K562 (cell line): ENCODE measurements at regions not wholly inside any gene's neighbourhood (a gene's known extent, or its start where the extent isn't known, plus 50 kb on each side); places are given as distances from the start of the nearest gene placed in this dataset.
A peak's percentile ranks its signal among the peaks of the same experiment; 100 is the strongest.

Experiments
- ATAC-seq: fragments of 200-7000 bp; cut with Tn5 transposase; 3 replicates; pipeline ENCODE4 v1.9.1; 2020; ENCODE audit warnings: moderate library complexity
- BruUV-seq: library from RNA; stranded (reverse); fragments of 400-500 nt; replicated peaks from 2 replicates; lab custom pipeline; 2021; lab: Mats Ljungman, UMichigan
- CTCF ChIA-PET: fragments of 300-600 bp; formaldehyde crosslinking; extraction: SDS; loops from one replicate; lab custom pipeline; 2021; ENCODE audit warnings: low intra/inter-chr PET ratio; lab: Yijun Ruan, JAX
- POLR2A ChIA-PET: fragments of 300-600, 350-650 bp; sonication (Branson Sonifier 250); formaldehyde crosslinking; extraction: SDS; loops from one replicate; lab custom pipeline; 2021; ENCODE audit warnings: antibody characterized with exemption, inconsistent platforms; lab: Yijun Ruan, JAX
- DNase-seq, 4 experiments: peaks; one replicate each; pipeline versions ENCODE4 v3.0.0 to v3.0.0-alpha.2; 2011 to 2018; ENCODE audit warnings: low spot score in 3 of 4, mixed read lengths in 3 of 4; ENCODE audit errors: extremely low read depth in 1 of 4
- FAIRE-seq: peaks from 2 replicates; lab custom pipeline; 2011; peaks lifted over from hg19 to GRCh38; lab: Jason Lieb, UNC
- H2AFZ ChIP-seq: 2 replicates; pipeline ENCODE4 v1.6.0; 2011; ENCODE audit warnings: low read depth, low read length, control low read depth, inconsistent platforms
- H3K27ac ChIP-seq: fragments of 200-600 bp; 3 replicates; pipeline ENCODE4 v1.8.0; 2011; ENCODE audit warnings: low read depth, mild to moderate bottlenecking, control low read depth, inconsistent platforms, low read length, moderate library complexity, mixed read lengths; ENCODE audit errors: extremely low read depth
- H3K27me3 ChIP-seq, 2 experiments: fragments of 300-600 bp in 1 of 2; 2 replicates in 1 of 2; 3 replicates in 1 of 2; pipeline versions ENCODE4 v1.6.0 to v1.8.0; 2011; ENCODE audit warnings: inconsistent platforms in 2 of 2, low read length in 2 of 2, mild to moderate bottlenecking in 1 of 2, mixed read lengths in 1 of 2, moderate library complexity in 1 of 2; ENCODE audit not compliant: control insufficient read depth in 2 of 2, insufficient read depth in 2 of 2
- H3K36me3 ChIP-seq: fragments of 300-600 bp; 3 replicates; pipeline ENCODE4 v1.8.0; 2011; ENCODE audit warnings: mild to moderate bottlenecking, low read length, inconsistent platforms; ENCODE audit not compliant: control insufficient read depth, insufficient read depth
- H3K4me1 ChIP-seq, 2 experiments: fragments of 200-600 bp in 1 of 2; replicated peaks in 1 of 2; 2 replicates in 1 of 2; 3 replicates in 1 of 2; pipeline versions ENCODE4 v1.5.1 to v1.8.0; 2011; ENCODE audit warnings: inconsistent platforms in 2 of 2, low read length in 2 of 2, mild to moderate bottlenecking in 1 of 2, mixed read lengths in 1 of 2, moderate library complexity in 1 of 2; ENCODE audit not compliant: control insufficient read depth in 2 of 2, insufficient read depth in 2 of 2
- H3K4me2 ChIP-seq: 2 replicates; pipeline ENCODE4 v1.6.1; 2011; ENCODE audit warnings: low read length, control low read depth, inconsistent platforms, mixed read lengths; ENCODE audit not compliant: insufficient read depth
- H3K4me3 ChIP-seq: fragments of 200-600 bp; sonication (generic), shearing (Covaris generic); 2 replicates; pipeline ENCODE4 v1.5.1; 2016; ENCODE audit warnings: control low read depth, inconsistent platforms
- H3K79me2 ChIP-seq: fragments of 200-600 bp; 3 replicates; pipeline ENCODE4 v1.8.0; 2011; ENCODE audit warnings: low read length, inconsistent platforms; ENCODE audit not compliant: control insufficient read depth, insufficient read depth
- H3K9ac ChIP-seq, 2 experiments: 2 replicates each; pipeline versions ENCODE4 v1.6.0 to v1.6.1; 2011; ENCODE audit warnings: low read depth in 2 of 2, low read length in 2 of 2, control low read depth in 1 of 2, inconsistent platforms in 1 of 2, mild to moderate bottlenecking in 1 of 2, mixed read lengths in 1 of 2; ENCODE audit not compliant: insufficient read depth in 1 of 2
- H3K9me1 ChIP-seq: one replicate; pipeline ENCODE4 v1.6.0; 2011; ENCODE audit warnings: inconsistent platforms, mild to moderate bottlenecking, low read length, moderate library complexity; ENCODE audit not compliant: control insufficient read depth, insufficient read depth
- H3K9me3 ChIP-seq: replicated peaks from 2 replicates; pipeline ENCODE4 v1.5.1; 2011; ENCODE audit warnings: low read depth, low read length, inconsistent platforms; ENCODE audit not compliant: control insufficient read depth, insufficient read depth
- H4K20me1 ChIP-seq: replicated peaks from 2 replicates; pipeline ENCODE4 v1.6.1; 2011; ENCODE audit warnings: low read length, inconsistent platforms, mixed read lengths; ENCODE audit not compliant: control insufficient read depth, insufficient read depth
- FOS ChIP-seq: IDR thresholded peaks from 3 replicates; pipeline ENCODE4 v1.6.1; 2011; ENCODE audit not compliant: insufficient read length; ENCODE audit errors: extremely low read depth
- SAP30 ChIP-seq: fragments of 200-600 bp; sonication (generic); IDR thresholded peaks from 2 replicates; pipeline ENCODE4 v1.6.1; 2012; ENCODE audit warnings: borderline replicate concordance, low read depth, mild to moderate bottlenecking, moderate library complexity, low read length, control low read depth, inconsistent platforms; ENCODE audit not compliant: insufficient read depth, poor library complexity, severe bottlenecking
- TAL1 ChIP-seq: fragments of 450-650 bp; IDR thresholded peaks from 2 replicates; pipeline ENCODE4 v1.6.1; 2016; ENCODE audit warnings: mild to moderate bottlenecking
- ZNF134 ChIP-seq: fragments of 250-450 bp; sonication (Bioruptor Pico); conservative IDR thresholded peaks from 2 replicates; pipeline ENCODE4 v1.4.0; 2020
- WGBS: fragments of 100-300 bp; shearing (Covaris generic); methylation state at CpG from one replicate; pipeline ENCODE4 v1.1.6; 2016; ENCODE audit warnings: low coverage, mixed read lengths; ENCODE audit not compliant: insufficient coverage; ENCODE audit errors: missing lambda C conversion rate; 5-methylcytosine and 5-hydroxymethylcytosine counted together
- in situ Hi-C: fragments of 300-500 bp; cut with MboI; formaldehyde crosslinking; loops from 4 replicates; pipeline ENCODE4 v1.15.0; 2018; ENCODE audit warnings: inconsistent platforms, mixed read lengths
- intact Hi-C: fragments of 100-400 bp; cut with micrococcal nuclease; formaldehyde crosslinking; loops from 2 replicates; pipeline ENCODE4 v1.14.2; 2022
- TF ChIP-seq, protein P1 (sequence below): fragments of 200-600 bp; sonication (generic); IDR thresholded peaks from one replicate; pipeline ENCODE4 v1.6.1; 2012; ENCODE audit warnings: mild to moderate bottlenecking, low read depth, low read length, inconsistent platforms

DNA sequence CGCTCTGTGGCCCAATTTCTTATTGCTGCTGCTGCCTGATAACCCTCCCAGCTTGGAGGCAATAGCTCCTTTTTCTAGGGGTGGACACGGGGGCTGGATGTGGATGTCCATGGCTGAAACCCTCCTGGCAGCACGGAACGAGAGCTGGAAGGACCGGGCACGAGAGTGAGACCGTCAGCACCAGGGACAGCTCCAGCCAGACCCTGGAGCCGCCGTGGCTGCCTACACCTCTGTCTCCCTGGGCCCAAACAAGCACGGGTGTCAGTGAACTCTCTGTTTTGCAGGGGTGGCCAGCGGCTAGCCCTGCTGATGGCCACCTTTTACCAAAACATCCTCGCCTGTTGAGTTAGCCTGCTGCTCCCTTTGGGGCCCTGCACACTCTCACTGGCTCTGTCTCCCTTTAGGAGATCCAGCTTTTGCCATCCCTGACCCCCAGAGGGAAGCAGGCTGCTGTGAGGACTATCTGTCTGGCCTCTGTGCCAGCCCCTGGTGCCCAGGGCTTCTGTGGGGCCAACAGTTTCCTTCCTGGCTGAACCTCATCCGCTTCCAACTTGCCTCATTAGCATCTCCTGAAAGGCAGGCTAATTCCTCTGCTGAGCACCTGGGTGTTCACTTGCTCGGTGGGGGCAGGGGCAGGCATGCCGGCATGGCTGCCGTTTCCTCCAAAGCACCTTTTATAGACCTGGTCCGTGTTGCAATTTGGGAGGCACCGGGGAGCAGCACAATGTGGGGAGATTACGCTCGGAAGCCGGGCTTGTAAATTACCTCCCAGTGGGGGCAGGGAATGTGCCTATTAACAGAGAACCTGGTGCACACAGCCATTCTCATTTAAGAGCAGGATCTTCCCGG, 118.1 kb downstream of the ENGASE start:
- Histone ChIP-seq H3K79me2 (no peaks in the 10 kb centered on the region), H3K27me3 (peaks cover 7 to 64% of the 10 kb centered on the region in 2 experiments; a peak in 3 of 5 replicates), H3K9me3 (no peaks in the 10 kb centered on the region), H3K4me3 (no peak overlapping the region), H4K20me1 (peaks cover 14% of the 10 kb centered on the region), H3K9me1 (peaks cover 2% of the 10 kb centered on the region), H3K4me2 (no peak overlapping the region), H2AFZ (no peak overlapping the region), H3K9ac (no peak overlapping the region), H3K27ac (no peak overlapping the region), H3K36me3 (no peaks in the 10 kb centered on the region), H3K4me1 (no peaks in the 10 kb centered on the region)
- no TSS peak for BruUV-seq
- ChIA-PET POLR2A (interaction anchor here (0.8 kb wide), 1 partner anchor 95 kb away, joined by 3 read pairs; no protein-coding TSS in a partner anchor), CTCF (no interaction called here)
- in situ Hi-C loops = no loop called here
- peak; percentile 45 to 66 (median 63) for DNase-seq
- intact Hi-C loops = no loop called here
- FAIRE-seq = no peak
- peak; percentile 72 for ATAC-seq
- under 1% methylated on average over 22 of the region's 22 CpGs for WGBS
- TF ChIP-seq ZNF134 (CRISPR knock-in tag) = no peak
- TF ChIP-seq FOS = no peak
- no peak for TF ChIP-seq TAL1
- no peak for TF ChIP-seq SAP30
- TF ChIP-seq, protein P1, sequence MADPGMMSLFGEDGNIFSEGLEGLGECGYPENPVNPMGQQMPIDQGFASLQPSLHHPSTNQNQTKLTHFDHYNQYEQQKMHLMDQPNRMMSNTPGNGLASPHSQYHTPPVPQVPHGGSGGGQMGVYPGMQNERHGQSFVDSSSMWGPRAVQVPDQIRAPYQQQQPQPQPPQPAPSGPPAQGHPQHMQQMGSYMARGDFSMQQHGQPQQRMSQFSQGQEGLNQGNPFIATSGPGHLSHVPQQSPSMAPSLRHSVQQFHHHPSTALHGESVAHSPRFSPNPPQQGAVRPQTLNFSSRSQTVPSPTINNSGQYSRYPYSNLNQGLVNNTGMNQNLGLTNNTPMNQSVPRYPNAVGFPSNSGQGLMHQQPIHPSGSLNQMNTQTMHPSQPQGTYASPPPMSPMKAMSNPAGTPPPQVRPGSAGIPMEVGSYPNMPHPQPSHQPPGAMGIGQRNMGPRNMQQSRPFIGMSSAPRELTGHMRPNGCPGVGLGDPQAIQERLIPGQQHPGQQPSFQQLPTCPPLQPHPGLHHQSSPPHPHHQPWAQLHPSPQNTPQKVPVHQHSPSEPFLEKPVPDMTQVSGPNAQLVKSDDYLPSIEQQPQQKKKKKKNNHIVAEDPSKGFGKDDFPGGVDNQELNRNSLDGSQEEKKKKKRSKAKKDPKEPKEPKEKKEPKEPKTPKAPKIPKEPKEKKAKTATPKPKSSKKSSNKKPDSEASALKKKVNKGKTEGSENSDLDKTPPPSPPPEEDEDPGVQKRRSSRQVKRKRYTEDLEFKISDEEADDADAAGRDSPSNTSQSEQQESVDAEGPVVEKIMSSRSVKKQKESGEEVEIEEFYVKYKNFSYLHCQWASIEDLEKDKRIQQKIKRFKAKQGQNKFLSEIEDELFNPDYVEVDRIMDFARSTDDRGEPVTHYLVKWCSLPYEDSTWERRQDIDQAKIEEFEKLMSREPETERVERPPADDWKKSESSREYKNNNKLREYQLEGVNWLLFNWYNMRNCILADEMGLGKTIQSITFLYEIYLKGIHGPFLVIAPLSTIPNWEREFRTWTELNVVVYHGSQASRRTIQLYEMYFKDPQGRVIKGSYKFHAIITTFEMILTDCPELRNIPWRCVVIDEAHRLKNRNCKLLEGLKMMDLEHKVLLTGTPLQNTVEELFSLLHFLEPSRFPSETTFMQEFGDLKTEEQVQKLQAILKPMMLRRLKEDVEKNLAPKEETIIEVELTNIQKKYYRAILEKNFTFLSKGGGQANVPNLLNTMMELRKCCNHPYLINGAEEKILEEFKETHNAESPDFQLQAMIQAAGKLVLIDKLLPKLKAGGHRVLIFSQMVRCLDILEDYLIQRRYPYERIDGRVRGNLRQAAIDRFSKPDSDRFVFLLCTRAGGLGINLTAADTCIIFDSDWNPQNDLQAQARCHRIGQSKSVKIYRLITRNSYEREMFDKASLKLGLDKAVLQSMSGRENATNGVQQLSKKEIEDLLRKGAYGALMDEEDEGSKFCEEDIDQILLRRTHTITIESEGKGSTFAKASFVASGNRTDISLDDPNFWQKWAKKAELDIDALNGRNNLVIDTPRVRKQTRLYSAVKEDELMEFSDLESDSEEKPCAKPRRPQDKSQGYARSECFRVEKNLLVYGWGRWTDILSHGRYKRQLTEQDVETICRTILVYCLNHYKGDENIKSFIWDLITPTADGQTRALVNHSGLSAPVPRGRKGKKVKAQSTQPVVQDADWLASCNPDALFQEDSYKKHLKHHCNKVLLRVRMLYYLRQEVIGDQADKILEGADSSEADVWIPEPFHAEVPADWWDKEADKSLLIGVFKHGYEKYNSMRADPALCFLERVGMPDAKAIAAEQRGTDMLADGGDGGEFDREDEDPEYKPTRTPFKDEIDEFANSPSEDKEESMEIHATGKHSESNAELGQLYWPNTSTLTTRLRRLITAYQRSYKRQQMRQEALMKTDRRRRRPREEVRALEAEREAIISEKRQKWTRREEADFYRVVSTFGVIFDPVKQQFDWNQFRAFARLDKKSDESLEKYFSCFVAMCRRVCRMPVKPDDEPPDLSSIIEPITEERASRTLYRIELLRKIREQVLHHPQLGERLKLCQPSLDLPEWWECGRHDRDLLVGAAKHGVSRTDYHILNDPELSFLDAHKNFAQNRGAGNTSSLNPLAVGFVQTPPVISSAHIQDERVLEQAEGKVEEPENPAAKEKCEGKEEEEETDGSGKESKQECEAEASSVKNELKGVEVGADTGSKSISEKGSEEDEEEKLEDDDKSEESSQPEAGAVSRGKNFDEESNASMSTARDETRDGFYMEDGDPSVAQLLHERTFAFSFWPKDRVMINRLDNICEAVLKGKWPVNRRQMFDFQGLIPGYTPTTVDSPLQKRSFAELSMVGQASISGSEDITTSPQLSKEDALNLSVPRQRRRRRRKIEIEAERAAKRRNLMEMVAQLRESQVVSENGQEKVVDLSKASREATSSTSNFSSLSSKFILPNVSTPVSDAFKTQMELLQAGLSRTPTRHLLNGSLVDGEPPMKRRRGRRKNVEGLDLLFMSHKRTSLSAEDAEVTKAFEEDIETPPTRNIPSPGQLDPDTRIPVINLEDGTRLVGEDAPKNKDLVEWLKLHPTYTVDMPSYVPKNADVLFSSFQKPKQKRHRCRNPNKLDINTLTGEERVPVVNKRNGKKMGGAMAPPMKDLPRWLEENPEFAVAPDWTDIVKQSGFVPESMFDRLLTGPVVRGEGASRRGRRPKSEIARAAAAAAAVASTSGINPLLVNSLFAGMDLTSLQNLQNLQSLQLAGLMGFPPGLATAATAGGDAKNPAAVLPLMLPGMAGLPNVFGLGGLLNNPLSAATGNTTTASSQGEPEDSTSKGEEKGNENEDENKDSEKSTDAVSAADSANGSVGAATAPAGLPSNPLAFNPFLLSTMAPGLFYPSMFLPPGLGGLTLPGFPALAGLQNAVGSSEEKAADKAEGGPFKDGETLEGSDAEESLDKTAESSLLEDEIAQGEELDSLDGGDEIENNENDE = no peak
